ENCODE measurements at regions not wholly inside any gene's neighbourhood (a gene's known extent, or its start where the extent isn't known, plus 50 kb on each side); places are given as distances from the start of the nearest gene placed in this dataset.
"Not testable (repeated sequence)": the region's sequence is repeated elsewhere in the genome, so short reads cannot be mapped to it uniquely, and the experiment has no call there.

- no peak for DNase-seq
These were observed 1996.9 kb downstream of the LRRC4C start for GRCh38 chr11:39462506-39462905.

DNA sequence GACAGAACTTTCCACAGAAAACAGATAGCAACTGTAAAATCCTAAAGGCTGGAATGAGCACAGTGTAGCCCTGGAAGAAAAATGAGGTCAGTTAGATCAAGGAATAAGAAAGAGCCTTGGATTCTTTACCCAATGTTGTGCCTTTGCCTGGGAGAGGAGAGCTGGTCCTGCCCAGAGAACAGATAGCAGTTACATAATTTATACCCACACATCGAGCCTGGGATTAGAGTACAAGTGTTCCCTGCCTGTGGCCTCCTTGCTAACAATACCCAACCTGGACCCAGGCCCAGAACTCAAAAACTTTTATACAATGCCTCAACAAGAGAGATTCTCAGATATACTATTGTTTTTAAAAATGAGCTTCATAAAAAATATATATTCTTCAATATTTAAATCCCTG lies 1998.4 kb downstream of the LRRC4C start:
- no peak for DNase-seq

DNA sequence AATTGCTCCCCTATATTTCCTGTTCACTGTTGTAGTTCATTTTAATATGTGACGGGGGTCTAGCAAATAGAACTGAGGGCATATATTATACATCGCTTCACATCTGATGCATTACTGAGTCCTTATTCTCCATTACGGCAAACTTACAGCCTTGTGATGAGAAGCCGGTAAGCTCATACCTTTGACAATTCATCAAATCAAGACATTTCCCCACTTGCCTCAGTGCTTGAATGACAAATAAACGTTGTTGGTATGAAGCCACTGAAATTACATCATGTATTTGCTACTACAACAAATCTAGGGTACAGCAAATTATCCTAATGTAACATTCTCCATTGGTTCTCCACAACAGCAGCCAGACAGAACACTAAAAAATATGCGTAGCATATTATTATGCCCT lies 1999.8 kb downstream of the LRRC4C start:
- DNase-seq, result no peak

DNA sequence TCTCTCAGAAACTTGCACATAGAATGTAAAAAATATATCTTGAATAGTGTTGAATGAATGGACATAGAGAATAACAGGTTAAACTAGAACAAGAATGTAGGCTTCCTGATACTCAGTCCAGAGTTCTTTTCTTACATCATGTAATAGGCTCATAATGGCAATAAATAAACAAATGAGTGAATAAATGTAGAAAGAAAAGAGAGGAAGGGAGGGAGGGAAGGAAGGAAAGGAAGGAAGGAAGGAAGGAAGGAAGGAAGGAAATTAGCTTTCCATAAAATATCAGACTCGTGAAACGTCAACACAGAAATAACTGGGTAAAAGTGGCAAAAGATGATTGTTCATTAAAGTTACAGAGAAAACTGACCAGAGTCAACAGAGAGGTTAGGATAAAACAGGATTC lies 2001.0 kb downstream of the LRRC4C start:
- DNase-seq, result no peak

DNA sequence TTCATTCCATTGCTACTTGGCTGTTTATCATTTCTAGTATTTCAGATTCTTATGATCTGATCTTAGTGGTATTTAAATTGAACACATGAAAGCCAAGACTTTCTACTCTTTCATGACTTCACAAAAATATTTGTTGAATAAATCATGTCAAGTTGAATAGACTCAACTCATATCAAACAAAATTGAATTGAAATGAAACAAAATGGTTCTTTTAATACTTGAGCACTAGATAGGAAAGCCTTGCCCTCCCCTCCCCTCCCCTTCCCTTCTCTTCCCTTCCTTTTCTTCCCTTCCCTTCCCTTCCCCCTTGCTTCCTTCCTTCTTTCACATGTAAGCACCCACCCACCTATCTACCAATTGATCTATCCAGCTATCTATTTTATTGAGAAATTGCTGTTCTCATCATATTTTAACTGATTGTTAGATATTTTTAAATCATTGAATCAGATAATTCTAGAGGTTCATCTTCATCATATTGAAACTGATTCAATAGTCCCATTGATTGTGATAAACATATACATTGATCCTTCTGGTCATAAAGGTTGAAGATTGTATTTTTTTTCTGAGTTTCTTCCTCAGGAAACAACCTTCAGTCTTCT lies 2015.9 kb downstream of the LRRC4C start:
- DNase-seq, result no peak

GRCh38 chr11:39442177-39442576 lies 2017.3 kb downstream of the LRRC4C start:
- DNase-seq, result no peak

GRCh38 chr11:39435641-39436040 lies 2023.8 kb downstream of the LRRC4C start:
- no peak for DNase-seq

DNA sequence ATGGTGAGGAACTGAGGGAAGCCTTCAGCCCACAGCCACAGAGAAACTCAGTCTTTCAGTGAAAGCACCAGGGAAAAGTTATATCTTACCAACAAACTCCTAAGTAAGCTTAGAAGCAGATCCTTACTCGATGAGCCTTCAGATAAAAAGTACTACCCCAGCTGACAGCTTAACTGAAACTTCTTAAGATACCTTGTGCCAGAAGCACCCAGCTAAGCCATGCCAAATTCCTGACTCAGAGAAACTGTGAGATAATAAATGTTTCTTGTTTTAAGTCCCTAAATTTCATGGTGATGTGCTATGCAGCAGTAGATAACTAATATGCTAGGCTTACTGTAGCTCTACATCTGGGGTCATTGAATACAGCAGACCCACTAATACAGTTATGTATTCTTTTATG lies 2025.0 kb downstream of the LRRC4C start:
- no peak for DNase-seq

DNA sequence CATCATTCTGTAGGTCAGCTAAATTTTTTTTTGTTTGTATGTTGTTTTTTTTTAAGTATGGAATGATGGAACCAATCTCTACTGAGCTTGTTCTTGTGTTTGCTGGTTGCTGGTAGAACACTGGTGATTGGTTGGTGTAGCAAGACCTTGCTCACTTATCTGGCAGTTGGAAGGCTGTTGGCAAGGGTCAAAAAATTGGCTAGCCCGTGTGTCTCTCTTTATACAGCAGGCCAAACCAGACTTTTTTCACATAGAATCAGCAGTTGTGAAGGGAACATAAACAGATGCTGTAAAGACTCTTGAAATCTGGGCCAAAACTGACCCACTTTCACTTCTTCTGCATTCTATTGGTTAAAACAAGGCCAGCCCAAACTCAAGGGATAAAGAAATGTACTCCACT lies 2026.5 kb downstream of the LRRC4C start:
- no peak for DNase-seq

DNA sequence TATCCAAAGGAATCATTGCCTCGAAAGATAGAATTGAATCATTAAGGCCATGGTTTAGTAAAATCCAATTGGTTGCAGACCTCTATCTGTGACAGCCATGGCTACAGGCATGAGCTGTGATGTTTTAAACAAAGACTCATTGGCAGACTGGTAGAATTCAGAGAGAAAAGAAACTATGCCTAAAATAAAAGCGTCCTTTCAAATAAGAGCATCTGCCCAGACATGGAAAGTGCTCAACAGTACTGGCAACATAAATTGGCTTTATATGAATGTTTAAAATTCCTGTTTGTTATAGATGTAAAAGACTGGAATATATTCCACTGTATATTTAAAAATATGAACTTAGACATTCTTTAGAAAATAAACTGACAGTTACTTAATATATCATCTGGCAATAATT lies 2034.2 kb downstream of the LRRC4C start:
- DNase-seq, result no peak

GRCh38 chr11:39412117-39412516 lies 2047.3 kb downstream of the LRRC4C start:
- DNase-seq, result no peak

DNA sequence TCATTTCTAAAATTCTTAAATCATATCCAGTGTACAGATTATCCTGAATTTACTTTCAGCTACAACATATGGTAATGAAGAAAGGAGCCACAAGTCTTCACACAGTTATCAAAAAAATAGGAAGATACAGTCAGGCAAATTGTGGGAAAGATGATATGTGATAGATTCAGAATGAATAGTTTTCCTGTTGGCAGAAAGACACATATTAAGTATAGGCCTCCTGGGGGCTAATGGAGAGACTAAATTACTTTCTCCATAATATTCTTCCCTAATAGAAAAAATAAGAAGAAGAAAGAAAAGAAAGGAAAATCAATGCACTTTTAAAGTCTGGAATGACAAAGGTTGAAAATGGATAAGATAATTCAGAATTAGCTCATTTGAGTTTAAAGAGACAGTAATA lies 2073.5 kb downstream of the LRRC4C start:
- DNase-seq, result no peak

GRCh38 chr11:39374963-39375698 lies 2084.3 kb downstream of the LRRC4C start:
- DNase-seq, result peak in 1 of 5 donors; percentile 13

GRCh38 chr11:39367534-39367933 lies 2091.9 kb downstream of the LRRC4C start:
- DNase-seq, result no peak

- no peak for DNase-seq
These were observed 2093.5 kb downstream of the LRRC4C start for GRCh38 chr11:39365809-39366436.

- no peak for DNase-seq
These were observed 2095.9 kb downstream of the LRRC4C start for GRCh38 chr11:39363571-39363970.

DNA sequence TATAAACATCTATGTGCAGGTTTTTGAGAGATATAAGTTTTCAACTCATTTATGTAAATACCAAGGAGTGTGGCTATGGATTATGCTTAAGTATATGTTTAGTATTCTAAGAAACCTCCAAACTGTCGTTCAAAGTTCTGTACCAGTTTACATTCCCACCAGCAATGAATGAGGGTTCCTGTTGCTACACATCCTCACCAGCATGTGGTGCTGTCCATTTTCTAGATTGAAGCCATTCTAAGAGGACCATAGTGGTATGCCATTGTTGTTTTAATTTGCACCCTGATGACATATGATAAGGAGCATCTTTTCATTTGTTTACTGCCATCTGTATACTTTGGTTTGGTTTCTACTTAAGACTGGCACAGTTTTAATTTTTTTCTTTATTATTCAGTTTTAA lies 2097.9 kb downstream of the LRRC4C start:
- DNase-seq, result no peak

DNA sequence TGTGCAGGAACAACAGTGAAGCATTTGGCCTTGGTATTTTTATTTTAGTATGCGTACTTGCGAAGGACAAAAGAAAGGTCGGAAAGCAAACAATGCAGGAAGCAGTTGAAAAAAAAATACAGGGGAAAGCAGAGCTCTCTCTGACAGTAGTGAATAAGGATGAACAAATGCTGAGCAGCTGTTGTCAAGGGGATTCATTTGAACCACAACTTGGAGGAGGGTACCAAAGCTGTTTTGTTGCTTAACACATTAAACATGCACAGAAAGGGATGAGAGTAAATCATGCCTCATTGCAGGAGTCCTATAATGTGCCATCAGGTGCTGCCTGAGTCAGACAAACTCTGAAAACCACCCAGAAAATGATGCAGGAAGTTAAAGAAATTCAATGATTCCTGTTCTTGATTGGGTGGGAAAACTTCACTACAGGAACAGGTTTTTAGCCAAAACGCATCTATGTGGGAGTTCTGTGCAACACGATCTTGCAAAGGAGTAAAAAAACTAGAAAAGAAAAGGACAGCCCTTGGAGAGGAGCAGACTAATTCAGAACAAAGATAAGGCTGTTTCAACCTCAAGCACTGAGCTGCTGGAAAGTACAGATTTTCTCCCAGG lies 2113.5 kb downstream of the LRRC4C start:
- no peak for DNase-seq

DNA sequence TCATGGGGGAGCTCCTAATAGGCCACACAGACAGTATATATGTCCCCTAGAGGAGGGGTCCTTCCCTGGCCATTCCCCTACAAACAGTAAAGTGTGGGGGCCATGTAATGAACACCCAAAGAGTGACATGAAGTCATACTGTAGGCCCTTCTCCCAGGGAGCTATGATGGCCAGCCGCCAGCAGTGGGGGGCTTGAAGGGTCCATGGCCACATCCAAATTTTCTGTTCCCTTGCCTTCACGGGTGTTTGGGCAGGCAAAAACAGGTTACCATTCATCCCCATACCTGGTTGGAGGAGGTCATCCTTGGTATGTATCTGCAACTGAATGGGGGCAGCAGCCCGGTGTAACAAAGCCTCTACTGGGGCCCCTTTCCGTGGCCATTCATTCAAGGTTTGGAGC lies 2118.0 kb downstream of the LRRC4C start:
- no peak for DNase-seq

- not testable (repeated sequence) for DNase-seq
These were observed 2126.4 kb downstream of the LRRC4C start for GRCh38 chr11:39333006-39333405.

DNA sequence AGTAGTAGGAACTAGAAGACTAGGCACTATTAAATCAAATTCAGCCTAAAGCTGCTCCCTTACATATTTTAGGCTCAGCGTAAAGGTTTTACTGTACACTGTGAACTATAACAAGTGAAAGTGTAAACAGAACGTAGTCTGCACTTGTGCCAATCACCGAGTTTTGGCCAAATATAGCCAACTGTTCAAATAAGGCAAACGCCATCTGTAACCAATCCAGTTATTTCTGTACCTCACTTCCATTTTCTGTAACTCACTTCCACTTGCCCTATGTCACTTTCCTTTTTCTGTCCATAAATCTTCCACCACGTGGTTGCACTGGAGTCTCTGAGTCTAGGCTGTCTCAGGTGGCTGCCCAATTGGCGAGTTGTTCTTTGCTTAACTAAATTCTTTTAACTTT lies 2132.2 kb downstream of the LRRC4C start:
- DNase-seq, result no peak

- not testable (repeated sequence) for DNase-seq
These were observed 2147.6 kb downstream of the LRRC4C start for GRCh38 chr11:39311888-39312287.

DNA sequence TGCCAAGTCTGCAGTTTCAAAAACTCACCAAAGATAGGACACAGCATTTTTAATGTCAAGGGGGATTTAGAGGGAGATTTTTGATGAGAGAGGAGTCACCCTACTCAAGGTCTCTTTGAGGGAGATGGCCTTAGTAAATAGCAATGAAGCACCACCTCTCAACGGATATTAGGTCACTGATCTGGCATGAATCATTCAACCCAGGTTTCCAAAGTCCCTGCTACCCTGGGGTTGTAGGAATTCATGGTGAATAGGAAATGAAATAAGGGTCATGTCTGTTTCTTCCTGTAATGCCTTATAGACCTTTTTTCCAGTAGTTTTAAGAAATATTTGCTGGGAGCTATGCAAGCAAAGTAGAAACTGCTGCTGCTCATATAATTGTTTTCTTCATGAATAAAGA lies 2154.9 kb downstream of the LRRC4C start:
- no peak for DNase-seq

GRCh38 chr11:39294648-39295047 lies 2164.8 kb downstream of the LRRC4C start:
- DNase-seq, result no peak

Data from T-helper 1 cell (primary cell).